Neural progenitor cell (in vitro differentiated cells): ENCODE measurements at regions not wholly inside any gene's neighbourhood (a gene's known extent, or its start where the extent isn't known, plus 50 kb on each side); places are given as distances from the start of the nearest gene placed in this dataset.
"Not testable (repeated sequence)": the region's sequence is repeated elsewhere in the genome, so short reads cannot be mapped to it uniquely, and the experiment has no call there.

ENCODE experiments used
- CTCF ChIP-seq: fragments of 200-600 bp; sonication (generic); IDR thresholded peaks from 2 replicates; pipeline ENCODE4 v1.5.1; 2017; ENCODE audit warnings: antibody characterized with exemption, mild to moderate bottlenecking
- EZH2 ChIP-seq: fragments of 200-600 bp; sonication (generic); IDR thresholded peaks from 2 replicates; pipeline ENCODE4 v1.6.1; 2017; ENCODE audit warnings: antibody characterized with exemption, mild to moderate bottlenecking, moderate library complexity

- not testable (repeated sequence) for TF ChIP-seq CTCF, EZH2
Observed at GRCh38 chr15:31643955-31644354, 317.3 kb downstream of the KLF13 start.
